SK-N-MC (cell line): ENCODE measurements at regions not wholly inside any gene's neighbourhood (a gene's known extent, or its start where the extent isn't known, plus 50 kb on each side); places are given as distances from the start of the nearest gene placed in this dataset.

Experiments used
- DNase-seq: peaks from one replicate; pipeline ENCODE4 v3.0.0-alpha.2; 2011; ENCODE audit warnings: low read depth, low spot score
- H3K27ac ChIP-seq: fragments of 200-600 bp; sonication (generic); 2 replicates; pipeline ENCODE4 v1.5.1; 2016; ENCODE audit warnings: mixed run types
- H3K36me3 ChIP-seq: fragments of 200-600 bp; sonication (generic); 2 replicates; pipeline ENCODE4 v1.6.1; 2017; ENCODE audit warnings: antibody characterized with exemption, low read length, mixed read lengths; ENCODE audit not compliant: insufficient read depth
- H3K4me3 ChIP-seq: fragments of 200-600 bp; sonication (generic); 2 replicates; pipeline ENCODE4 v1.5.1; 2016
- H3K9ac ChIP-seq: fragments of 200-600 bp; sonication (generic); 2 replicates; pipeline ENCODE4 v1.8.0; 2017; ENCODE audit warnings: mixed run types, mixed read lengths; ENCODE audit not compliant: insufficient read length
- H3K9me3 ChIP-seq: fragments of 200-600 bp; sonication (generic); 2 replicates; pipeline ENCODE4 v1.6.1; 2017; ENCODE audit warnings: low read depth, mild to moderate bottlenecking, antibody characterized with exemption, low read length, moderate library complexity, mixed read lengths
- EZH2 ChIP-seq: fragments of 200-600 bp; sonication (generic); IDR thresholded peaks from one replicate; pipeline ENCODE4 v1.6.1; 2017; ENCODE audit warnings: antibody characterized with exemption
- FOXP2 ChIP-seq: optimal IDR thresholded peaks from 2 replicates; pipeline ENCODE3; 2011; ENCODE audit warnings: mild to moderate bottlenecking, moderate library complexity; ENCODE audit not compliant: insufficient read depth; ENCODE audit errors: extremely low read length, control extremely low read depth
- POLR2AphosphoS5 ChIP-seq: IDR thresholded peaks from 2 replicates; pipeline ENCODE4 v1.6.1; 2012; ENCODE audit warnings: mild to moderate bottlenecking, low read depth, low read length, borderline replicate concordance

- Histone ChIP-seq H3K36me3 (no peaks in the 10 kb centered on the region), H3K9me3 (no peaks in the 10 kb centered on the region), H3K4me3 (no peak overlapping the region), H3K27ac (no peak overlapping the region), H3K9ac (no peak overlapping the region)
- TF ChIP-seq EZH2 (no peak), POLR2AphosphoS5 (no peak), FOXP2 (no peak)
- DNase-seq, result no peak
These were observed 1092.8 kb upstream of the POT1 start for GRCh38 chr7:126022452-126022851.

- DNase-seq, result no peak
- Histone ChIP-seq H3K27ac (no peak overlapping the region), H3K4me3 (no peak overlapping the region), H3K36me3 (no peaks in the 10 kb centered on the region), H3K9me3 (no peaks in the 10 kb centered on the region), H3K9ac (no peak overlapping the region)
- TF ChIP-seq EZH2 (no peak), POLR2AphosphoS5 (no peak), FOXP2 (no peak)
These were observed 1087.1 kb upstream of the POT1 start for GRCh38 chr7:126016722-126017121.

GRCh38 chr7:126005064-126005463 lies 1075.4 kb upstream of the POT1 start:
- Histone ChIP-seq H3K9me3 (no peaks in the 10 kb centered on the region), H3K36me3 (no peaks in the 10 kb centered on the region), H3K4me3 (no peak overlapping the region), H3K9ac (no peak overlapping the region), H3K27ac (no peak overlapping the region)
- TF ChIP-seq POLR2AphosphoS5 (no peak), FOXP2 (no peak), EZH2 (no peak)
- no peak for DNase-seq

GRCh38 chr7:126001349-126001748 lies 1071.7 kb upstream of the POT1 start:
- no peak overlapping the region for H3K27ac ChIP-seq
- H3K9ac ChIP-seq, result no peak overlapping the region
- no peak for DNase-seq
- no peaks in the 10 kb centered on the region for H3K9me3 ChIP-seq
- no peak overlapping the region for H3K4me3 ChIP-seq
- no peak for TF ChIP-seq EZH2
- no peak for TF ChIP-seq FOXP2
- TF ChIP-seq POLR2AphosphoS5, result no peak
- no peaks in the 10 kb centered on the region for H3K36me3 ChIP-seq

GRCh38 chr7:125984795-125985194 lies 1055.2 kb upstream of the POT1 start:
- TF ChIP-seq EZH2 (no peak), FOXP2 (no peak), POLR2AphosphoS5 (no peak)

GRCh38 chr7:125971656-125972055 lies 1042.0 kb upstream of the POT1 start:
- Histone ChIP-seq H3K36me3 (no peaks in the 10 kb centered on the region), H3K27ac (no peak overlapping the region), H3K9ac (no peak overlapping the region), H3K9me3 (no peaks in the 10 kb centered on the region), H3K4me3 (no peak overlapping the region)
- no peak for TF ChIP-seq FOXP2
- no peak for TF ChIP-seq POLR2AphosphoS5
- TF ChIP-seq EZH2, result no peak
- no peak for DNase-seq

More at GRCh38 chr7:125984795-125985194, 1055.2 kb upstream of the POT1 start:
- Histone ChIP-seq H3K36me3 (no peaks in the 10 kb centered on the region), H3K4me3 (no peak overlapping the region), H3K9ac (no peak overlapping the region), H3K9me3 (no peaks in the 10 kb centered on the region), H3K27ac (no peak overlapping the region)
- DNase-seq, result no peak

- no peaks in the 10 kb centered on the region for H3K9me3 ChIP-seq
- H3K27ac ChIP-seq, result no peak overlapping the region
- no peak overlapping the region for H3K4me3 ChIP-seq
- no peak for TF ChIP-seq POLR2AphosphoS5
- no peak for TF ChIP-seq EZH2
- DNase-seq, result no peak
- no peak overlapping the region for H3K9ac ChIP-seq
- no peaks in the 10 kb centered on the region for H3K36me3 ChIP-seq
These were observed 1036.8 kb upstream of the POT1 start for GRCh38 chr7:125966278-125967048.

GRCh38 chr7:125934955-125935354 lies 1005.3 kb upstream of the POT1 start:
- TF ChIP-seq FOXP2, result no peak
- TF ChIP-seq POLR2AphosphoS5, result no peak
- no peak for TF ChIP-seq EZH2
- Histone ChIP-seq H3K9ac (no peak overlapping the region), H3K36me3 (no peaks in the 10 kb centered on the region), H3K9me3 (no peaks in the 10 kb centered on the region), H3K27ac (no peak overlapping the region), H3K4me3 (no peak overlapping the region)
- DNase-seq, result no peak

- no peak overlapping the region for H3K27ac ChIP-seq
- no peaks in the 10 kb centered on the region for H3K36me3 ChIP-seq
- no peak for DNase-seq
- H3K4me3 ChIP-seq, result no peak overlapping the region
- TF ChIP-seq FOXP2 (no peak), POLR2AphosphoS5 (no peak)
- no peaks in the 10 kb centered on the region for H3K9me3 ChIP-seq
- H3K9ac ChIP-seq, result no peak overlapping the region
These were observed 1004.9 kb upstream of the POT1 start for GRCh38 chr7:125934539-125934938.
